GM18858 (cell line): ENCODE measurements at regions not wholly inside any gene's neighbourhood (a gene's known extent, or its start where the extent isn't known, plus 50 kb on each side); places are given as distances from the start of the nearest gene placed in this dataset.

ENCODE experiments used
- ATAC-seq: cut with Tn5 transposase; IDR thresholded peaks from one replicate; pipeline ENCODE4 v1.9.1; 2021; ENCODE audit not compliant: unreplicated experiment

DNA sequence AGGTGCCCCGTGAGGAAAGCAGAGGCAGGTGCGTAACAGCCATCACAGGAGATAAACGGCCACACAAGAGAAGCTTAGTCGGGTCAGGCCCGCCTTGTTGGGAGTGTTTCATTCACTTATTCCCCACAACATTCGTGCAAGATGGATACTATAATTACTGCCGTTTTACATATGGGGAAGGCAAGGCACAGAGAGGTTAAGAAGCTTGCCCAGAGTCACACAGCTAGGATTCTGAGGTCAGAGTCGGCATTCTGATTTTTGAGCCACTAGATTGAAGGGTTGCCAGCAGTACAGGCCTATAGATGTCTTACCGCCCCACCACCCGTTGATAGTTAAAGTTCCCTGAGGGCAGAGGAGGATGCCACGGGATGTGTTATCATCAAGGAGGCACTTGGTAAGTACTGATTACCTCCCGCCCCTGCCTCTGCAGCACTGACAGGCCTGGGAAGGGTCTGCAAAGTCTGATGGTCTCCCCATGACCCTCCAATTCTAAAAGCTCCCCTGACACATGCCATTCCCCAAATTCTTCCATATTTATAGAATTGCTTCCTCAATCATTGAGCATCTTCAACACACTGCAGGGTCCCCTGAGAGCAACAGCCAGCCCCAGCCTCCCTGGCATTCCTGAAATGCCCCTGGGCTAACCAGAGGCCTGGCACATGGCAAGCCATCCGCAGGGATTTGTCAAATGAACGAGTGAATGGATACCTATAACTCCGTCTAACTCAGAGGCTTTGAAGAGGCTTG is 74.7 kb upstream of the CLDN14 start:
- ATAC-seq: no peak

DNA sequence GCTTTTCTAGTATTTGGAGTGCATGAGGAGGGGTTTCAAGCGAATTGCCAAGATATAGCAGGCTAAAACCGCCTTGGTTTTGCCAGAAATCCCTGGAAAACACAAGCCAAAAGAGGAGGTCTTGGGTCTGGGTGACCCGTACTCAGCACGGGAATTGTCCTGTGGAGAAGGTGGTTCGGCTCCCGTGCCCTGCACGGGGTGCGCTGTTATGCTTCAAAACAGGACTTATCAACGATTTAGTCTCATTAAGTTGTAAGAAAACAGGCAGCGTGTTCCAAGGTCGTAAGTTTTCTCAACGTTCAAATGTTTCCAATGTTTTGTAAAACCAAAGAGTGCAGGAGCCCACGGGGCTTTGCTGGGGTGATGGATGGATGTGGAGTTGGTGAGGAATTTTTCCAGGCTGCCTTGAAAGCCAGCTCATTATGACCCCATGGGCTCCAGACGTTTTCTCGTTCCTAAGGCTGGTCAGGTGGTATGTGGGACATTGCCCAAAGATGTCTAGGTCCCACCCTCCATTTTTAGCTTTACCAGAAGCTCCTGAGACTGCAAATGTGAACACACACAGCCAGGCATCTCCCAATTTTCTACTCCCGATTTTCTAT is 75.4 kb upstream of the CLDN14 start:
- ATAC-seq: no peak

DNA sequence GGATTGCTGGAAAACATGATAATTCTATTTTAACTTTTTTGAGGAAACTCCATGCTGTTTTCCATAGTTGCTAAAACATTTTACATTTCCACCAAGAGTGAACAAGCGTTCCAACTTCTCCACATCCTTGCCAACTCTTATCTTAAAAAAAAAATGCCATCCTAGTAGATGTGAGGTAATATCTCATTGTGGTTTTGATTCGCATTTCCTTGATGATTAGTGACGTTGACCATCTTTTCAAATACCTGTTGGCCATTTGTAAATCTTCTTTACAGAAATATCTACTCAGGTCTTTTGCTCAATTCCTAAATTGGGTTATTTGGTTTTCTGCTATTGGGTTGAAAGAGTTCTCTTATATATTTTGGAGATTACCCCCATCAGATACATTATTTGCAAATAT is 77.4 kb upstream of the CLDN14 start:
- no peak for ATAC-seq

DNA sequence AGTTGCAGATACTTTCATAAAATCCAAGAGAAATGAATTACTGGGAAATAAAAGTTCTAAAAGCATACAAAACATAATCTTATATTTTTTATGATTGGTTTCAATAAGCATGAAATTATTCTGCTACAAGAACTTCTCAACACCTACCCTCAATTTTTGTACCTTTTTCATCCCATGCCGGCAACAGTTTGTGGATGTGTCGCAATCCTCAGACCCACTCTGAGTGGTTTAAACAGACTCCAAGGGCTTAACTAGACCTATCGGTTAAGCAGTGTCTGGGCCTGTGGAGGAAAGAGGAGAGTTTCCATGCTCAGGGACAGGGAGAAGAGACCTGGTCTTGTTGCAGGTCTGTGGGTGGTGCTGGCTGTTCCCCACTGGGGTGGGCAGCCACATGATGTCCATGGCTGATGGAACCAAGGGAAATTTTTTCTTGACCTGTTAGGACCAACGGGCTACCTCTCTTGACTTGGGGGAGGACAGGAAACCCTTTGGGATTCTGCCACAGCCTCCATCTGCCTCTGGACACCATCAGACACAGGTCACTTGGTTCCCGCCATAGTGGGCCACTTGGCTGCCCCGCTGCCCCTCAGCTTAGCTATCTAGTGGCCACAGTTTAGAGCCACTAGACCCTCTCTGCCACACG is 81.1 kb upstream of the CLDN14 start:
- ATAC-seq: no peak

DNA sequence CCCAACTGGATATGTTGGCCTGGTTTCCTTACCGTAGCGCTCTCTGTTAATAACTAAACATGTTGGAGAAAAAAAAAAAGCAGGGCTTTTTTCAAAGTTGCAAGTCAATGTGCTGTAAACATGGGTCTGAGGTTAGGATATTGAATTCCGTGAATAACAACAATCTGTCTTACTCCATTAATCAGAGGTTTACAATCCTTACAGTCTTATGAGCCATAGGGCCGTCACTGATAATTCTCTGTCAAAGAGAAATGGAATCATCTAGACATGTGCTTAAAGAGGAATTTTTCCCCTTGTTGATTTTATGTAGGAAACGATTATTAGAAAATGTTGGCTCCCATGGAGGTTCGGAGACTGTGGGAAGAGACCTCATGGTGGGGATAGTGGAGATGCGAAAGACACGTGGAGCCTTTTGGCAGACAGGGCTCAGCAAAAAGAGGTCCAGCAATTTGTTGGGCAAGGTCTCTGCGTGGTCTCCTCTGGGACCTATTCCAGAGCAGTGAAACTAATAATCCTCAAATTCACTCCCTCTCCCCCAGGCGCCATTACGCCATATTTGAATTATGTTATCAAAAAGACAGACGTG is 83.5 kb upstream of the CLDN14 start:
- ATAC-seq: no peak

DNA sequence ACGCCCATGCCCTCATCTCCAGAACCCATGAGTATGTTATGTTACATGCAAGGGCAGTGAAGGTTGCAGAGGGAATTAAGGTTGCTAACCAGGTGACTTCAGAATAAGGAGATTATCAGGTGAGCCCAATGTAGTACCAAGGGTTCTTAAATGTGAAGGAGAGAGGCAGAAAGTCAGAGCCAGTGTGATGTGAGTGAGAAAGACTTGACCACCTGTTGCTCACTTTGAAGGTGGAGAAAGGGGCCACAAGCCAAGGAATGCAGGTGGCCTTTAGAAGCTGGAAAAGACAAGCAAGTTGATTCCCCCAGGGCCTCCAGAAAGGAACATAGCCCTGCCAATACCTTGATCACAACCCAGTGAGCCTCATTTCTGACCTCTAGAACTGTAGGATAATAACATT is 84.7 kb upstream of the CLDN14 start:
- no peak for ATAC-seq

DNA sequence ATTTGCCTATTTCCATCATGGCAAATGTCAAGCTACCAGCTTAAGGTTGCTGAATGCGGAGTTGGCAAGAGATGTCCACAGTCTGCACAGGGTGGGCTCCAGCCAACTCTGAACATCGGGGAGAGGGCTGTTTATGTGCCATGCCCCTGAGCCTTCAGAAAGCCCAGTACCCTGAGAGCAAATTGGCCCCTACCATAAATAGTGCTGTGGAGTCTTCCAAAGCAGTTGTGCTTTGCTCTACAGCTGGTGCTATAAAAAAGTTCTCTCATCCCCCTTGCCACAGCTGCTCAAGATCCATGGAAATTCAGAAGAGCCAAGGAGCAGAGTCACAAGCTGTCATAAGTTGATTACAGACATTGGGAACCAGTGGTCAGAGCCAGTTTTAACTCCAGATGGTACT is 85.6 kb upstream of the CLDN14 start:
- ATAC-seq: no peak

DNA sequence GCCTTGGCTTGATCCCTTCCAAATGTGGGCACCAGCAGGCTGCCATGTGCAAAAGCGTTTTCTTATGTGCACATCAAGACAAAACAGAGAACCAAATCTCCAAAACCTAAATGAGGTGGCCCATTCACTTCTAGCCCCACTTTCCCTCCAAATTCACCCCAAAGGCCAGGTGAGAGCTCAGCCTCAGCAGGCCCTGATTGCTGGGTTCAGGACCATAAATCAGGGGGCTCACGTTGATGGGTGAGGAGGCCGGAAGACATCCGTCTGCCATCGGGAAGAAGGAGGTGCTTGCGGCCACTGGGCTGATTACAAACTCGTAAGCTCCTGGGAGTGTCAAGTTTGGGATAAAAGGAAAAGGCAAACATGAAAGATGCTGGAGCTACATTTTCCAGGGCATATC is 86.7 kb upstream of the CLDN14 start:
- ATAC-seq: no peak

DNA sequence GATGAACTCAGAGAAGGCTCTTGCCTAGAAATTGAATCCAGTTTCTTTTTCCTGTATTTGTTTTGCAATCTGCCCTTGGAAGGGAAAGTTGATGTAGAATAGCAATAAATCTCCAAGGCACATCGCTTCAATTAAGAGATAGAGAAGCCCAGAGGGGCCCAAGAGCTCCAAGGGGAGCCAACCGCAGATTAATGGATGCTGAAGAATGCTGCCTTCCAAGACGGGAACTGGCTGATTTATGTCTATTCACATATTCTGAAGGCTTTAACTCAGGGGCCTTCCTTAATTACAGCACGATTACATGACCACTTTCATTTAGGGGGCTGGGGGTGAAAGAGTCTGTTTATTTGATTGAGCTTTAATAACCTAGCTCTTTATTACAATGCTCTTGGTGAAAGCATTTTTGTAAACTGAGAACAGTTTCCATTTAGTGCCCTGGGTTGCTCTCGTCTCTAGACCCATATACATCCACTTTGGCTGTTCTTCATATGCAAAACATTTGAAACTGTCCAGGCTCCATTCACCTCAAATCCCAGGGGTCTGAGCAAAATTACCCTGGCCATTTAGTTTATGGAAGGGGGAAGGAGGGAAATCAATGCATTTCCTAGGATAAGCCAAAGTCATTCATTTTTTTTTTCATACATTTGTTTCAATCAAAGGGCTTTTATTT is 87.4 kb upstream of the CLDN14 start:
- no peak for ATAC-seq

DNA sequence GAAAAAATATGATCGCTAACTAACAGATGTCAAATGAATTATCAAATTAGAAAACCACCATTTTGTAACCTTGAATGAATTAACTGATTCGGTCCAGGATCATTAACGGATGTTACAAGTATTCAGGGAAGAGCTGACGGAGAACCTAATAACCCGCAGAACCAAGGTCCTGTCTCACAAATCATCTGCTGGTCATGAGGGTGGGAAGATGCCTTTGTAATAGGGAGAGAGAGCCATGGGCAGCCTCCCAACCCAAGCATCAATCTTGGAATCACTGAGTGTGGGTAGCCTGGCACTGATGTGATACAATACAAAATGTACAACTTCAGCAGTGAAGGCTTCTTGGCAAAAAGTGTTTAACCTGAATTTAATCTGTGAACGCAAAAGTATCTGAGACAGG is 89.6 kb upstream of the CLDN14 start:
- ATAC-seq: no peak

DNA sequence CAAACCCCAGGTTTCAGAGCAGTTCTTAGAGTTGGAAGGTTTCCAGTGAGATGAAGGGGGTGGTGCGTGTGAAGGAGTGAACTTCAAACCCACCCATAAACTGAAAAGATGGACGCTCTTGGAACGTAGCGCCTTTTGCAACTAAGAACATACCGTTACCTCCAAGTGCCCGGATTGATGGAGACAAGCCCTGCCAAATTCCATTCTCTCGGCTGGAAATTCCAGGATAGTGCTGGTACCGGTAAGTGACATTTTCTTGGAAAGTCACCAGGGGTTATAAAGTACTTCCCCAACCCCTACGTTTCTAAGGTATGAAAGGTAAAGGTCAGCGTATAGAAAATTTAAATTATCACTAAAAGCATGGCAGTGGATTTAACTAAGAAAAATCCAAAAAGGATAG is 91.6 kb upstream of the CLDN14 start:
- no peak for ATAC-seq

DNA sequence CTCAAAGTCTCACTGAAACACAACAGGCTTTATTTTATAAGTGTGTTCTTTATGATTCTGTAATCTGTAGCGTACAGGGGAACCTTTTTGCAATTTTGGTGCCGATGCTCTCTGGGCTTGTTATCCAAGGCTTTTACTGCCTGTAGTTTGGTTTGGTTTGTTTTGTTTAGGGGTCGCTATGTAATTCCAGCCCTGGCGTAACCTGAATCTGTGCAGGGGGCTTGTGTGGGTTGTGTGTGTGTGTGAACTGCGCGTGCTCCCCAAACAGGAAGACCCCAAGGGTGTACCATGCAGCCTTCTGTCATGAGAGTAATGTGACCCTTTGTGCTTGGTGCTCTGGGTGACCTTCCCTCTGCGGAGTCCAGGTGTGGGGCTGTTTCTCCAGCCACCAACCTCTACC is 92.1 kb upstream of the CLDN14 start:
- no peak for ATAC-seq

DNA sequence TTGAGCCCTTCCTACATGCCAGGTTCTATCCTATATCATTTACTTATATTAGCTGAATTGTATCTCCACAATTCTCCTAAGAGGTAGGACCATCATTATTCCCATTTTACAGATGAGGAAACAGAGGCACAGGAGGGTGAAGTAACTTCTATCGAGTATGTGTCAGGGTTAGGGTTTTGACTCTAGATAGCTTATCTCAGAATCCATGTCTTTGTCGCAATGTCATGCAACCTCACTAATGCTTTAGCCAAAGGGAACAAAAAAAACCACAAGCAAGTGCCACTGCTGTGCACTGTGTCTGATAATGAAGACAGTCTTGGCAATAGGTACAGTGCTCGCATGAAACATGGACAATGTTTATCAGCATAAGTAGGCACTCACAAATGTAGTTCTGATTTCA is 95.4 kb upstream of the CLDN14 start:
- ATAC-seq: no peak

DNA sequence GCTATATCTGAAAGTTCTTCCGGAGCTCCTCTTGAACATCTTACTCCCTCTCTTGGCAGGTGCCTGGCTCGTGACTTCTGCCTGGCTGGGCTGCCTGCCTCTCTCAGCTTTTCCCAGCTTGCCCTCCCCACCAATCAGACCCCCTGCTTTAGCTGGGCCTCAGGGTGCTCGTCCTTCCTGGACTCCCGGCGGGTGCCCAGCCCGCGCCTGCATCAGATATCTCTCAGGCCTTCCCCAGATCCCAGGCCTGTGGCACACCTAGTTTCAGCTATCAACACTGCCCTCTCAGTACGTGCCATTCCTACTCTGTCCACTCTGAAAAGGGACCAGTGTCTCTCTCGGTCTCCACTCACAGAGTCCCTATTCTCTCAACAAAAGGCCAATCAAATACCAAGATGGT is 96.5 kb upstream of the CLDN14 start:
- no peak for ATAC-seq

DNA sequence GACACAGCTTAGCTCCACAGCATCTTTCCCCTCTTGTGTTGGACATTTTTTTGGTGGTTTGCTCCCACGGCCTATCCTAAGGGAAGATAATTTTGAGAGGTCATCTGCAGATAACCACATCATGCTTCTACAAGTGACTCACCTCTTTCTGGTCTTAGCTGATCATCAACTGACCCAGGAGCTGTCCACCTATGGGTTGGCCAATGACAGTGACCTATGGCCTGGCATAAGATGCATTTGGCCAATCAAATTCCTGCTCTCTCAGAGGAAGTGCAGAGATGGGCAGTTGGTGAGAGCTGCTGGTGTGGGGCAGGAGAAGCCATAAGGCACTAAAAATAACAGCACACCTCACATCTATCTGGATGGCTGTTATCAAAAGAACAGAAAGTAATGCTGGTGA is 100.0 kb upstream of the CLDN14 start:
- ATAC-seq: no peak

DNA sequence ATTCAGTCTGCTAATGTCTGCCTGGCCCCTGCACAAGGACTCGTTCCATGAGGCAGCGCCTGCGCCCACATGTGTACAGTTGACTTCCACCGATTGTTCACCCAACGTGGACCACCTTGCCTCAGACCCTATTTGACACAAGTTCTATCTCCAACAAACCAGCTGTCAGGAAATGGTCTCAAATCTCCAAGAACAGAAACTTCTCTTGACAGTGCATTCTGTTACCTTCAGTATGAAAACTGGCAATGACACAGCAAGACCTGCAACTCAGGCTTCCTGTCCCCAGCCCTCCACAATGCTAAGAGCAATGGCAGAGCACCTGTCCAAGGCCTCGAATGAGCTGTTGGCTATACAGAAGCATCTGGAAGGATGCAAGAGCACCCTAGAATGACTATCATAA is 102.3 kb upstream of the CLDN14 start:
- no peak for ATAC-seq

DNA sequence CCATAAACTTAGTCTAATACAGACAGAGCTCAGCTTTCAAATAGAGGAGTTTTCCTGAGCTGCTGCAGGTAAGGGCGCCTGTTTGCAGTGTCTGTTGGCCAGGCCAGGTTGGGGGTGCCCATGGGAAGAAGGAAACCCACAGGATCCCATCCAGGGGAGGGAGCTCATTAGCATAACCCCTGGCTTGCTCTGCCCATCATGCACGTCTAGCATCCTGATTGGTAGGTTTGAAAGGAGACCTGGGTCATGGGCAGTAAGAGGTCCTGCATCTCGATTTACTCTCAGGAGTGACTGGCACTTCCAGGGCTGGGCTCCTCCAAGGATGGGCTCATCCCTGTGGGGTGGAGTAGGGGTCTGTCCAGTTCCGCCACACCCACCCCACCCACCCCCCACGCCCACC is 103.7 kb upstream of the CLDN14 start:
- ATAC-seq: no peak

DNA sequence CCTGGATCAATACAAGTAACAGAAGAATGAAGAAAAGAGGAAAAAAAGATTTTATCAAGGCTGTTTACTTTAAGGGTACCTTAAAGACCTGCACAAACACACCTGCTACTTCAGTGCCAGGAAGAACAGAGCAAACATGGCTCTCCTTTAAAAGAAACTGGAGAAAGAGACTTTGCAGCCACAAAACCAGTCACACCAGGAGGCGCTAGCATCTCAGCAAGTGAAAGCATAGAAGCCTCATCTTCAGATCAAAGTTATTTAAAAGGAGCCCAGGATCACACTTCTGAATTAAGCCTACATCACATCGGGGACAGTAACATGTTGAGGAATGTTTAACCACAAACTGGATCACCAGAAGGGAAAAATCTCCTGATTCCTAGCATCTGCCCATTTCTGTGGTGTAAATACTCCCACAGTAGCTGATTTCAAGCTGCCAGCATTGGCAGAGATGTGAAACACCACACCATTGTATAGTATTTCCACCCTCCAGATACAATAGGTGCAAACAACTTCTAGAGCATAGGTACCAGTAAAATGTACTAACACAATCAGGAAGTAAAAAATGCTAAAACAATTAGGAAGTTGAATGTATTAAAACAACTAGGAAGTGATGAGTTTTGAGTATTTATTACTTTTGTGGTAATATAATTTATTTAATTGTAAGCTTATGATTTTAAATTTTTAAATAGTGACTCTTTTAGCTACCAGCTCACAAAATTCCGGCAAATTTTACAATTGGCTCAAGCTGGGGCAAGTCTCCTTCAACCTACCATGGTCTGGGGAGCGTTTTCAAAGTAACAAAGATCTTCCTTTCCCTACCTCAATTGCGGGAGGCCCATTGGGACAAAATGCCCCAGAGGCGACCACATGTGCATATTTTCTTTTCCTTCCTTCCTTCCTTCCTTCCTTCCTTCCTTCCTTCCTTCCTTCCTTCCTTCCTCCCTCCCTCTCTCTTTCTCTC is 105.3 kb upstream of the CLDN14 start:
- ATAC-seq: no peak

DNA sequence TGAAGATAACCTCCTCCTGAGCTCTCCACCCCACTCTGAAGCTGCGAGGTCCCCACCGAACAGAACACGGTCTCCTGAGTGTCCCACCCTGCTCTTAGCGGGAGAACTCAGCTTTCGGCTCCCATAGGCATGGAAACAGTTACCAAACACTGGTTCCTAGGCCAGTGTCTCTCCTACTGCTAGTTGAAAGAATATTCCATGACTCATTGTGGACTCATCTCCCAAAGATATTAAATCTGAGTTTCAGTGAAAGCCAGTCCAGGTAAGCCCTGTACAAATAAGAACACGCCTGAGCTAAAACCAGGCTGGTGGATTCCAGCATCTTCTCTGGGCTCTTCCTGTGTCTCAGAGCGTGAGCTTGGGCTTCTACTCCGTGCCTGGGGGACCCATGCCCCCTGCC is 107.5 kb upstream of the CLDN14 start:
- ATAC-seq: no peak

DNA sequence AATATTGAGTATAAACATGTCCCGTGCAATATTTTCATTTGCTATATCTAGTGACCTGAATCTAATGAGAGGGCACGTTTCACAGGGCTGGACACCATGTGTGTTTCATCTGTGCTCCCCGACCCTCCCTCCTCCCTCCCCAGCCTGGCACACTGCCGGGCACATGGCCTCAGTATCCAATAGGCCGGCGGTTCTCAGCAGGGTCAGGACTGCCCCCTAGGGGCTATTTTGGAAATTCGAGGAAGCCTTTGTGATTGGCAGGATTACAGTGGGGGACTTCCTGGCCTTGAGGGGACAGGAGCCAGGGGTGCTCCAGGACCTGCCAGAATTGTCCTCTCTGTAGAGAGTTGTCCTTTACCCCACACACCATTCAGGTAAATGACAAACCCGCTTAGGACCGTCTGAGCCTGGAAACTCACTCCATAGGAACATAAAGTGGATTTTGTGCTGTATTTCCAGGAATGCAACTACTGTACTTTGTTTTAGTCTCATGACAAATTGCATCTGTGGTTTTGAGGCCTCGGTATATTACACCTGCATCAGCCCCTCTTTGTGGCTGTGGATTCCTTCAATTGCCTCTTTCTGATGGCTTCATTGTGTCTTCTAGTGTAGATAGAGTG is 109.5 kb upstream of the SIM2 start:
- no peak for ATAC-seq
